Activated T-cell treated with anti-CD3 and anti-CD28 coated beads, Interleukin-2, amount 50 U/mL, for 72 hours (primary cell): ENCODE measurements at regions not wholly inside any gene's neighbourhood (a gene's known extent, or its start where the extent isn't known, plus 50 kb on each side); places are given as distances from the start of the nearest gene placed in this dataset.

ENCODE experiments used
- ATAC-seq, 2 donors: fragments of 150-1000 bp; cut with Tn5 transposase; replicated peaks in 1 of 2; 2 replicates each; pipeline ENCODE4 v1.10.0; 2021; ENCODE audit warnings: moderate library complexity in 2 of 2, mild to moderate bottlenecking in 1 of 2
- DNase-seq, 2 donors: peaks; one replicate each; pipeline ENCODE4 v3.0.0; 2021 to 2022; ENCODE audit warnings: mixed read lengths in 1 of 2
- H3K27ac Mint-ChIP-seq: one replicate; pipeline ENCODE4 v1.8.0; 2022; ENCODE audit warnings: mild to moderate bottlenecking, moderate library complexity, mixed read lengths
- H3K27me3 Mint-ChIP-seq: one replicate; pipeline ENCODE4 v1.8.0; 2022; ENCODE audit warnings: low read depth, mixed read lengths
- H3K36me3 Mint-ChIP-seq, 2 donors: one replicate each; pipeline ENCODE4 v1.8.0; 2022; ENCODE audit warnings: mixed read lengths in 2 of 2, mild to moderate bottlenecking in 1 of 2; ENCODE audit not compliant: insufficient read depth in 2 of 2
- H3K4me1 Mint-ChIP-seq: one replicate; pipeline ENCODE4 v1.8.0; 2022; ENCODE audit warnings: low read depth, mixed read lengths
- H3K4me3 Mint-ChIP-seq, 2 donors: one replicate each; pipeline ENCODE4 v1.8.0; 2022; ENCODE audit warnings: mild to moderate bottlenecking in 2 of 2, mixed read lengths in 2 of 2, moderate library complexity in 2 of 2
- H3K9me3 Mint-ChIP-seq, 2 donors: one replicate each; pipeline ENCODE4 v1.8.0; 2022; ENCODE audit warnings: mixed read lengths in 2 of 2

- no peak for DNase-seq
These were observed 97.4 kb upstream of the LCLAT1 start for GRCh38 chr2:30349691-30350090.

DNA sequence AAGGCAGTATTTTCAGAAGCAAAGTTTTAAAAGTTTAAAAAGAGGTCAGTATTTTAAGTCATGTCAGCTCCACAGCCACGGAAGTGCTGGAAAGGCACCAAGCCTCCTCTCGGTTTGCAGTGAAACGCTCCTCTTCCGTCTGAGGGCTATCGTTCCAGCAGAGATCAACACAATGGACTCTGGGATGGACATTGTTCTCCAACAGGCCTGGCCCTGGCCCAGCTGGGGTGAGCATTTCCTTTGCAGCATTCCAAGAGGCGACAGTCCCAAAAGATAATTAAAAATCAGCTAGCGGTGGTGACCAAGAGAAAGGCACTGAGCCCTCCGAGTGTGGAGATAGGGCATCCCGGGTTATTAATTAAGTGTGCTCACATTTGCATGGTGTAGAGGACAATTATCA, 95.9 kb upstream of the LCLAT1 start:
- no peak for ATAC-seq
- Mint-ChIP-seq H3K4me3 (no peak overlapping the region), H3K27ac (no peak overlapping the region), H3K36me3 (no peaks in the 10 kb centered on the region), H3K9me3 (peaks cover 0 to 7% of the 10 kb centered on the region in 2 donors), H3K27me3 (no peaks in the 10 kb centered on the region), H3K4me1 (peaks cover 24% of the 10 kb centered on the region)
- no peak for DNase-seq

More at GRCh38 chr2:30349691-30350090, 97.4 kb upstream of the LCLAT1 start:
- no peak for ATAC-seq
- Mint-ChIP-seq H3K4me3 (no peak overlapping the region), H3K36me3 (no peaks in the 10 kb centered on the region), H3K4me1 (peaks cover 24% of the 10 kb centered on the region), H3K27ac (no peak overlapping the region), H3K27me3 (no peaks in the 10 kb centered on the region), H3K9me3 (peaks cover 0 to 4% of the 10 kb centered on the region in 2 donors)

- DNase-seq (no peak), ATAC-seq (no peak)
- Mint-ChIP-seq H3K27me3 (no peaks in the 10 kb centered on the region), H3K36me3 (no peaks in the 10 kb centered on the region), H3K9me3 (peaks cover 0 to 7% of the 10 kb centered on the region in 2 donors), H3K4me1 (peaks cover 24% of the 10 kb centered on the region), H3K27ac (no peak overlapping the region), H3K4me3 (no peak overlapping the region)
These were observed 95.1 kb upstream of the LCLAT1 start for GRCh38 chr2:30351949-30352348.

DNA sequence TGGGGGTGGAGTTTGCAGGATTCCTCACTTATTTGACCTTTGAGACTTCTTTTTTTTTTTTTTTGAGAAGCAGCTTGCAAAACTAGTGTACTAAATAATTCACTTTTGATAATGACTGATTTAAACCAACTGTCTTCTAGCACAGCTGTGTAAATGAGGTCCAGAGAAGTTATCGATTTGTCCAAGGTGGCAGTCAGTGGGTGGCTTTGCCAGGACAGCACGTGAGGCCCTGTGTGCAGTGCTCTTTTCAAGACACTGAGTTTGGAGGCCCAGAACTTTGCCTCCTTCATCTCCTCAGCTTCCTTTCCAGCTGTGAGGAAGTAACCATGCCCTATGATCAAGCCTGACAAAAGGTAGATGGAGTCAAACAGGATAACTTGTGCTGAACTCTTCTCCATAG, 92.9 kb upstream of the LCLAT1 start:
- Mint-ChIP-seq H3K4me1 (peaks cover 13% of the 10 kb centered on the region), H3K36me3 (no peaks in the 10 kb centered on the region), H3K4me3 (no peak overlapping the region), H3K9me3 (peaks cover 0 to 4% of the 10 kb centered on the region in 2 donors), H3K27ac (no peak overlapping the region), H3K27me3 (no peaks in the 10 kb centered on the region)
- DNase-seq (no peak), ATAC-seq (no peak)

- no peaks in the 10 kb centered on the region for H3K27me3 Mint-ChIP-seq
- H3K27ac Mint-ChIP-seq = no peak overlapping the region
- ATAC-seq = no peak
- peaks cover 8% of the 10 kb centered on the region for H3K4me1 Mint-ChIP-seq
- no peaks in the 10 kb centered on the region for H3K36me3 Mint-ChIP-seq
- peaks cover 0 to 4% of the 10 kb centered on the region in 2 donors for H3K9me3 Mint-ChIP-seq
- no peak overlapping the region for H3K4me3 Mint-ChIP-seq
- no peak for DNase-seq
These were observed 92.4 kb upstream of the LCLAT1 start for GRCh38 chr2:30354621-30355020.

DNA sequence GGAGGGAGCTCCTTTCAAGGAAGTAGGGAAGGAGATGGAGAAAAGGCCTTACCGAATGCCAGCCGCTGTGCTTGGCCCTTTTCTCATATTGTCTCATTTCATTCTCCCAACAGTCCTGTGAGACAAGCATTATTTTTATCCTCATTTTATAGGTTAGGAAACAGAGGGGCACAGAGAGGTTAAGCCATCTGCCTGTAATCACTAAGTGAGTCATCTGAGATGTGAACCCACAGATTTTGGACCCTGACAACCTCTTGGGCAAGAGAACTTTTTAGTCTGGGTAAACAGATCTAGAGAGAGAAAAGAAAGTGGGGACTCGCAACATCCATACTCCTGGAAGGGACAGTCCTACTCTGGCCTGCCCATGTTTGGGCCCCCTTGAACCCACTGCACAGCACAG, 91.7 kb upstream of the LCLAT1 start:
- DNase-seq = no peak
- Mint-ChIP-seq H3K36me3 (no peaks in the 10 kb centered on the region), H3K27me3 (no peaks in the 10 kb centered on the region), H3K27ac (no peak overlapping the region), H3K4me1 (peaks cover 9% of the 10 kb centered on the region), H3K4me3 (no peak overlapping the region), H3K9me3 (peaks cover 0 to 4% of the 10 kb centered on the region in 2 donors)
- ATAC-seq = no peak

DNA sequence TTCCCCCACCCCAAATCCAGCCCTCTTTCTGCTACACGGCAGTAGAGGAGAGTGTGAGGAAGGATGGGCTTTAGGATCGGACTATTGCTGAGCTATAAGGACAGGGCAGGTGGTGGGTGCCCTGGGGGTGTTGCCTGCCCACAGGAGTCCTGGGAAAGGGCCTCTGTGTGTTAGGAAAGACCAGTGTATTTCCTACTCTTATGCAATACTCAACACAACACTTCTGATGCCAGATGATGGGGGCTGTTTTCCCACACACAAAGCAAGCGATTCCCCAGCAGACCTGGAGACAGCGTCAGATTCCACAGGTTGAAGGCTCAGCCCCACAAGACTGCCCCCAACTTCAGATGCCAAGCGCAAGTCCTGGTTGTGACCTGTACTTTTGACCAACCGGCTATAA, 91.0 kb upstream of the LCLAT1 start:
- H3K36me3 Mint-ChIP-seq = no peaks in the 10 kb centered on the region

GRCh38 chr2:30356776-30357175, 90.3 kb upstream of the LCLAT1 start:
- no peaks in the 10 kb centered on the region for H3K36me3 Mint-ChIP-seq
- H3K27ac Mint-ChIP-seq = no peak overlapping the region
- no peaks in the 10 kb centered on the region for H3K27me3 Mint-ChIP-seq
- DNase-seq (no peak), ATAC-seq (no peak)
- H3K4me1 Mint-ChIP-seq = peaks cover 23% of the 10 kb centered on the region
- peaks cover 0 to 4% of the 10 kb centered on the region in 2 donors for H3K9me3 Mint-ChIP-seq
- H3K4me3 Mint-ChIP-seq = no peak overlapping the region

More for the DNA sequence above, 91.0 kb upstream of the LCLAT1 start:
- peaks cover 16% of the 10 kb centered on the region for H3K4me1 Mint-ChIP-seq
- ATAC-seq (no peak), DNase-seq (no peak)
- H3K27ac Mint-ChIP-seq = no peak overlapping the region
- peaks cover 0 to 4% of the 10 kb centered on the region in 2 donors for H3K9me3 Mint-ChIP-seq
- no peak overlapping the region for H3K4me3 Mint-ChIP-seq
- H3K27me3 Mint-ChIP-seq = no peaks in the 10 kb centered on the region

GRCh38 chr2:30358351-30358750, 88.7 kb upstream of the LCLAT1 start:
- H3K9me3 Mint-ChIP-seq = peaks cover 0 to 2% of the 10 kb centered on the region in 2 donors
- no peak overlapping the region for H3K4me3 Mint-ChIP-seq
- DNase-seq = no peak
- no peaks in the 10 kb centered on the region for H3K27me3 Mint-ChIP-seq
- peaks cover 30% of the 10 kb centered on the region for H3K4me1 Mint-ChIP-seq
- ATAC-seq = no peak
- H3K27ac Mint-ChIP-seq = no peak overlapping the region
- H3K36me3 Mint-ChIP-seq = no peaks in the 10 kb centered on the region

GRCh38 chr2:30358842-30359241, 88.2 kb upstream of the LCLAT1 start:
- no peaks in the 10 kb centered on the region for H3K36me3 Mint-ChIP-seq
- no peak overlapping the region for H3K4me3 Mint-ChIP-seq
- H3K9me3 Mint-ChIP-seq = peaks cover 0 to 2% of the 10 kb centered on the region in 2 donors
- ATAC-seq = no peak
- no peak overlapping the region for H3K27ac Mint-ChIP-seq
- no peaks in the 10 kb centered on the region for H3K27me3 Mint-ChIP-seq
- H3K4me1 Mint-ChIP-seq = peaks cover 34% of the 10 kb centered on the region
- DNase-seq = no peak

DNA sequence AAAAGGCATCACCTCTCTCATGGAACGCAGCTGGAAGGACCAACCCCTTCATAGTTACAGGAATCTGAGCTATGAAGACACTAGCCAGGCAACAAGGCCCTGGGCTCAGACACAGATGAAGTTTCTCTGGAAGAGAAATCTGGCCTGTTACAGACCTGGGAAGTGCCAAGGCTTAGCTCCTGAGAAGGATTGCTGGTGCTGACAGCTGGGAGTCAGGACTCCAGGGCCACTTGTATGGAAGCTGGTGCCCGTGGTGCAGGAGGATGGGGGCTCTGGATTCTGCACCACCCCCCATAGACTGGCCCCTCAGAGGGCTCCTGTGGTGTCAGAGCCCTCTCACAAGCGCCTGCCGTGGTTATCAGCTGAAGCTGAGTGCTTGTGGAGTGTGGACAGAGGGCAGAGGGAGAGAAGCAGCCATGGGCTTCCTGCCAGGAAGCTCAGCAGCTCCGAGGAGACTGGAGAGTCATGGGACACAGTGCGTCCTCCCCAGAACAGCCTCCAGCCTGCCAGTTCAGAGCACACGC, 87.3 kb upstream of the LCLAT1 start:
- ATAC-seq (no peak), DNase-seq (no peak)
- Mint-ChIP-seq H3K27me3 (no peaks in the 10 kb centered on the region), H3K27ac (no peak overlapping the region), H3K9me3 (peaks cover 0 to 2% of the 10 kb centered on the region in 2 donors), H3K36me3 (no peaks in the 10 kb centered on the region), H3K4me3 (no peak overlapping the region), H3K4me1 (peaks cover 34% of the 10 kb centered on the region)

DNA sequence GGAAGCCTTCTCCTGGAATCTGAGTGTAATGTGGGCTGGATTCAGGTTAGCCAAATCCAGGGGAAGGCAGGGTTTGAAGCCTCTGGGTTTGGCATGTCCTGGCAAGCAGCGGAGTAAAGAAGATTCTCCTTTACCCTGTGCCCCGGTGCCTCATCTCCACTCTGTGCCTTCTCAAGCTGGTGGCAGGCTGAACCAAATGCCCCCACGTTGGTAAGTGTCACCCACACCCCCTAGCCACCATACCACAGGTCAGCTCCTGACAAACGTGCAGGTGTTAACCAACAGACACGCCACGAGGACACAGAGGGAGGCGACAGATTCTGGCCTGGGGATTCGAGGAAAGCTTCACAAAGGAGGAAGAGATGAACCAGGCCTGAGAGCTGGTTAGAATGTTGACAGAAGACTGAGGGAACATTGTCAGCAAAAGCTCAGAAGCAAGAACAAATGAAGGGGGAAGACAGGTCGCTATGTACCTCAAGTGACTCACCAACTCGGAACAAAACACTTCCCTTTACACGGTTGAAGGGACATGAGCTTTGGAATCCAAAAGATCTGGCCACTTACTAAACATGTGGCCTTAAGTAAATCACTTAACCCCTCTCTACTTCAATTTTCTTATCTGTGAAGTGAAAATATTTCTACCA, 85.2 kb upstream of the LCLAT1 start:
- H3K27ac Mint-ChIP-seq = peak overlapping the region; percentile 7
- ATAC-seq = peak in 1 of 2 donors; percentile 11
- H3K9me3 Mint-ChIP-seq = no peaks in the 10 kb centered on the region

DNA sequence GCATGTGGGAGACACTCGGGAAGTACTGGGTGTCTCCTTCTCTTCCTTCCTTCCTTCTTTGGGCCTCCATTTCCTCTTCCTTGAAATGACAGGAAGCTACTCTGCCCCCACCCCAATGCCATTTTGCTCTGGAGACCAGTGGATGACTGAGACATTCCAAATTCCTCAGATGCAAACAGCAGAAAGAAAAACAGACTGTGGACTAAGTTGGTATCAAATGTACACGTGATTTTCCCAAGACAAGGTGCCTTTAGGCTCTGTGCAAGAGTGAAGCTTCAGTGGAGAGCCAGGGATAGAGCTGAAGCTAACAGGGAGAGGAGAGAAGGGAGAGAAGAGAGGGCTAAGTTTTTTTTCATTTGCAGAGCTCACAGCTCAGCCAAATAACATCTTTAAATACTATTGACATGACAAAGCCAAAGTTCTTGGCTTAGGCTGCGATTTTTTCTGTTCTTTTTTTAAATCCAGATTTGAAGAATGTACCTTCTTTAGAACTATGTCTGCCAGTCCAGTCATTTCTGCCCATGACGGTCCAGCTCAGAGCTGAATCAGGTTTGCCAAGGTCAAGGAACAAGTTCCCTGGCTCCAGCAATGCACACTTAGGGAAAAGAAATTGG, 84.5 kb upstream of the LCLAT1 start:
- Mint-ChIP-seq H3K27ac (peak overlapping the region; percentile 7), H3K36me3 (no peaks in the 10 kb centered on the region), H3K9me3 (no peaks in the 10 kb centered on the region), H3K4me3 (no peak overlapping the region), H3K27me3 (no peaks in the 10 kb centered on the region), H3K4me1 (peaks cover 50% of the 10 kb centered on the region)
- DNase-seq = no peak
- ATAC-seq = no peak

More for the DNA sequence above, 85.2 kb upstream of the LCLAT1 start:
- peak in 1 of 2 donors; percentile 11 for DNase-seq
- Mint-ChIP-seq H3K4me3 (peak overlapping the region in 1 of 2 donors; percentile 5), H3K4me1 (peaks cover 49% of the 10 kb centered on the region), H3K27me3 (no peaks in the 10 kb centered on the region), H3K36me3 (no peaks in the 10 kb centered on the region)
